HG02884 (cell line): ENCODE measurements at regions not wholly inside any gene's neighbourhood (a gene's known extent, or its start where the extent isn't known, plus 50 kb on each side); places are given as distances from the start of the nearest gene placed in this dataset.

ENCODE experiments used
- ATAC-seq: cut with Tn5 transposase; IDR thresholded peaks from one replicate; pipeline ENCODE4 v1.9.1; 2021; ENCODE audit warnings: mild to moderate bottlenecking, moderate library complexity; ENCODE audit not compliant: unreplicated experiment

- no peak for ATAC-seq
These were observed 488.1 kb upstream of the KLF12 start for GRCh38 chr13:74622284-74622683.

GRCh38 chr13:74620711-74621110 is 486.5 kb upstream of the KLF12 start:
- ATAC-seq = no peak

- ATAC-seq = no peak
These were observed 486.1 kb upstream of the KLF12 start for GRCh38 chr13:74620308-74620707.

- no peak for ATAC-seq
These were observed 463.3 kb upstream of the KLF12 start for GRCh38 chr13:74597526-74597925.

GRCh38 chr13:74596691-74597090 is 462.5 kb upstream of the KLF12 start:
- no peak for ATAC-seq

GRCh38 chr13:74593688-74594087 is 459.5 kb upstream of the KLF12 start:
- no peak for ATAC-seq

- ATAC-seq = no peak
These were observed 452.6 kb upstream of the KLF12 start for GRCh38 chr13:74586847-74587246.

- ATAC-seq = no peak
These were observed 442.2 kb upstream of the KLF12 start for GRCh38 chr13:74576420-74576819.

- peak; percentile 47 for ATAC-seq
These were observed 441.5 kb upstream of the KLF12 start for GRCh38 chr13:74575729-74576125.

GRCh38 chr13:74574964-74575728 is 440.9 kb upstream of the KLF12 start:
- no peak for ATAC-seq

GRCh38 chr13:74573654-74574053 is 439.4 kb upstream of the KLF12 start:
- ATAC-seq = no peak

GRCh38 chr13:74571811-74572210 is 437.6 kb upstream of the KLF12 start:
- no peak for ATAC-seq

- ATAC-seq = no peak
These were observed 436.6 kb upstream of the KLF12 start for GRCh38 chr13:74570834-74571233.

GRCh38 chr13:74570046-74570445 is 435.8 kb upstream of the KLF12 start:
- ATAC-seq = no peak

GRCh38 chr13:74569251-74569650 is 435.0 kb upstream of the KLF12 start:
- no peak for ATAC-seq

GRCh38 chr13:74567485-74567884 is 433.3 kb upstream of the KLF12 start:
- no peak for ATAC-seq

- no peak for ATAC-seq
These were observed 428.2 kb upstream of the KLF12 start for GRCh38 chr13:74562381-74562780.

GRCh38 chr13:74561155-74561554 is 427.0 kb upstream of the KLF12 start:
- ATAC-seq = no peak

GRCh38 chr13:74560325-74560724 is 426.1 kb upstream of the KLF12 start:
- ATAC-seq = peak; percentile 70

- ATAC-seq = no peak
These were observed 423.7 kb upstream of the KLF12 start for GRCh38 chr13:74557870-74558269.

- no peak for ATAC-seq
These were observed 421.6 kb upstream of the KLF12 start for GRCh38 chr13:74555651-74556420.

- ATAC-seq = no peak
These were observed 421.0 kb upstream of the KLF12 start for GRCh38 chr13:74555276-74555625.
